Mesenchymal stem cell (in vitro differentiated cells and primary cell): ENCODE measurements at regions not wholly inside any gene's neighbourhood (a gene's known extent, or its start where the extent isn't known, plus 50 kb on each side); places are given as distances from the start of the nearest gene placed in this dataset.
A peak's percentile ranks its signal among the peaks of the same experiment; 100 is the strongest.

Experiments
- DNase-seq: peaks from one replicate; pipeline ENCODE4 v3.0.0-alpha.2; 2013
- H2AFZ ChIP-seq: one replicate; pipeline ENCODE4 v1.6.1; 2013; ENCODE audit warnings: low read depth, mild to moderate bottlenecking, control low read depth, inconsistent platforms, low read length, moderate library complexity
- H2AK5ac ChIP-seq: 2 replicates; pipeline ENCODE4 v1.6.1; 2013; ENCODE audit warnings: low read length, moderate library complexity, mild to moderate bottlenecking, inconsistent platforms; ENCODE audit not compliant: severe bottlenecking
- H2BK120ac ChIP-seq: one replicate; pipeline ENCODE4 v1.6.1; 2013; ENCODE audit warnings: low read depth, mild to moderate bottlenecking, inconsistent platforms, low read length, moderate library complexity
- H2BK12ac ChIP-seq, 2 experiments: one replicate each; pipeline ENCODE4 v1.6.1; 2013; ENCODE audit warnings: inconsistent platforms in 2 of 2, low read length in 2 of 2, mild to moderate bottlenecking in 2 of 2, moderate library complexity in 2 of 2, control low read depth in 1 of 2
- H2BK15ac ChIP-seq: one replicate; pipeline ENCODE4 v1.6.1; 2013; ENCODE audit warnings: mild to moderate bottlenecking, low read depth, inconsistent platforms; ENCODE audit not compliant: poor library complexity, severe bottlenecking
- H2BK5ac ChIP-seq: 2 replicates; pipeline ENCODE4 v1.6.1; 2013; ENCODE audit warnings: low read depth, mild to moderate bottlenecking, low read length, control low read depth, inconsistent platforms; ENCODE audit not compliant: poor library complexity, severe bottlenecking
- H3K14ac ChIP-seq, 2 experiments: one replicate each; pipeline ENCODE4 v1.6.1; 2013; ENCODE audit warnings: inconsistent platforms in 2 of 2, low read length in 2 of 2, control low read depth in 1 of 2, mild to moderate bottlenecking in 1 of 2, moderate library complexity in 1 of 2
- H3K18ac ChIP-seq, 2 experiments: one replicate each; pipeline ENCODE4 v1.6.1; 2013; ENCODE audit warnings: inconsistent platforms in 2 of 2, low read length in 2 of 2, control low read depth in 1 of 2, low read depth in 1 of 2, mild to moderate bottlenecking in 1 of 2
- H3K23ac ChIP-seq, 2 experiments: one replicate each; pipeline ENCODE4 v1.6.1; 2013; ENCODE audit warnings: inconsistent platforms in 2 of 2, low read length in 2 of 2, mild to moderate bottlenecking in 2 of 2, moderate library complexity in 2 of 2, control low read depth in 1 of 2
- H3K27ac ChIP-seq: 2 replicates; pipeline ENCODE4 v1.5.1; 2013; ENCODE audit warnings: mild to moderate bottlenecking, moderate library complexity, low read length, control low read depth, inconsistent platforms; ENCODE audit not compliant: poor library complexity, severe bottlenecking
- H3K27me3 ChIP-seq, 2 experiments: 2 replicates each; pipeline versions ENCODE4 v1.6.1 to v1.7.0; 2013; ENCODE audit warnings: low read length in 2 of 2, mild to moderate bottlenecking in 2 of 2, moderate library complexity in 2 of 2, control low read depth in 1 of 2, inconsistent platforms in 1 of 2; ENCODE audit not compliant: control insufficient read depth in 1 of 2, insufficient read depth in 1 of 2
- H3K36me3 ChIP-seq, 2 experiments: 2 replicates each; pipeline versions ENCODE4 v1.6.1 to v1.7.0; 2013; ENCODE audit warnings: low read length in 2 of 2, control low read depth in 1 of 2, inconsistent platforms in 1 of 2, low read depth in 1 of 2, mild to moderate bottlenecking in 1 of 2; ENCODE audit not compliant: insufficient read depth in 2 of 2, control insufficient read depth in 1 of 2
- H3K4ac ChIP-seq, 2 experiments: one replicate each; pipeline ENCODE4 v1.6.1; 2013; ENCODE audit warnings: inconsistent platforms in 2 of 2, low read length in 2 of 2, mild to moderate bottlenecking in 2 of 2, moderate library complexity in 2 of 2, control low read depth in 1 of 2, low read depth in 1 of 2
- H3K4me1 ChIP-seq: 2 replicates; pipeline ENCODE4 v1.6.1; 2013; ENCODE audit warnings: low read depth, low read length, control low read depth; ENCODE audit not compliant: control insufficient read depth, insufficient read depth
- H3K4me2 ChIP-seq: 2 replicates; pipeline ENCODE4 v1.6.1; 2013; ENCODE audit warnings: low read length, mild to moderate bottlenecking, inconsistent platforms; ENCODE audit not compliant: poor library complexity, severe bottlenecking
- H3K4me3 ChIP-seq, 2 experiments: 2 replicates each; pipeline versions ENCODE4 v1.5.1 to v1.7.0; 2013; ENCODE audit warnings: low read length in 2 of 2, mild to moderate bottlenecking in 2 of 2, control low read depth in 1 of 2, low read depth in 1 of 2; ENCODE audit not compliant: insufficient read depth in 1 of 2
- H3K79me1 ChIP-seq: replicated peaks from 2 replicates; pipeline ENCODE4 v1.6.1; 2013; ENCODE audit warnings: mild to moderate bottlenecking, control low read depth, low read length, inconsistent platforms; ENCODE audit not compliant: poor library complexity, severe bottlenecking
- H3K9ac ChIP-seq: 2 replicates; pipeline ENCODE4 v1.7.0; 2013; ENCODE audit warnings: mild to moderate bottlenecking, low read length, moderate library complexity
- H3K9me3 ChIP-seq: 2 replicates; pipeline ENCODE4 v1.7.0; 2013; ENCODE audit warnings: mild to moderate bottlenecking, low read length; ENCODE audit not compliant: control insufficient read depth
- H4K8ac ChIP-seq: one replicate; pipeline ENCODE4 v1.6.1; 2013; ENCODE audit warnings: inconsistent platforms, mild to moderate bottlenecking, low read length, moderate library complexity
- H4K91ac ChIP-seq: one replicate; pipeline ENCODE4 v1.6.1; 2013; ENCODE audit warnings: mild to moderate bottlenecking, low read length, inconsistent platforms
- WGBS: methylation state at CpG from one replicate; pipeline ENCODE4 v1.1.7; 2013; ENCODE audit warnings: mixed read lengths; 5-methylcytosine and 5-hydroxymethylcytosine counted together

DNA sequence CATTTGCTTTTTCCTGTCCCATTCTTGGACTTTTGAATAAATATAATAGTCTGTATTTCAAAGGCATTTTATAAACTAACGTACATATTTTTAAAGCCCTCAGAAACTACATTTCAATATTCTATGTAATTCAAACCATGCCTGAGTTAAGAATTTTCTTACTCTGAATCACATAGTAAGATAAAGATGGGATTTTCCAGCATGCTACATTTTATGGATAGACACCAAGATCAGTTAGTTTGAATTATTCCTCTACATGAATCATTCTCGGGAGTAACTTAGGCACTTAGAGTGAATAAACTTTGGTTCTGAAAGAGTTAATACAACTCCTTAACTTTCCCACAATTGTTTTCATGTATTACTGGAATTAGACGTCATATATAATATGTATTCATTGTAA is 713.3 kb upstream of the CBLB start:
- Histone ChIP-seq H4K91ac (no peak overlapping the region), H3K27ac (no peak overlapping the region), H2BK15ac (no peak overlapping the region), H2BK12ac (no peak overlapping the region), H2AFZ (no peak overlapping the region), H3K36me3 (no peaks in the 10 kb centered on the region), H2BK5ac (no peak overlapping the region), H3K27me3 (no peaks in the 10 kb centered on the region), H3K79me1 (no peaks in the 10 kb centered on the region), H3K4me3 (no peak overlapping the region), H3K9me3 (no peaks in the 10 kb centered on the region), H2BK120ac (no peak overlapping the region), H4K8ac (no peak overlapping the region), H3K18ac (no peak overlapping the region), H3K4me1 (peaks cover 2% of the 10 kb centered on the region), H3K14ac (no peak overlapping the region), H3K23ac (no peak overlapping the region), H2AK5ac (no peak overlapping the region), H3K9ac (no peak overlapping the region), H3K4ac (no peak overlapping the region), H3K4me2 (no peak overlapping the region)
- WGBS = no CpG with 5 or more reads among the region's 3 CpGs
- DNase-seq = no peak

DNA sequence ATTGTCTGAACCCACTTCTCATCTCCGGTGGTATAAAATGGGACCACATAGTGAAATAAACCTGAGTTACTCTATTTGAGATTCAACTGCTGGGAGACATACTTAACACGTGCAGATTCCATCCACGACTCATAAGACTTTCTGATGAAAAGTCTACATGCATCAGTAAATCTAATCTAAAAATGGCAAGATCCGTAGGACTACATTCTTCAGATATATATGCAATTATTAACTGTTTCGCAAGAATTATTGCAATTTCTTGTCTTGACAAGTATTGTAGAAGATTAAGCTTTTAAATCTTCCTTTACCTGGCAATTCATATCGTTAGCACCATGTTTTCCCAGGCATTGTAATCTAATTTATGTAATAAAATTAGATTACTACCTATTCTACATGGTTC is 718.7 kb upstream of the CBLB start:
- Histone ChIP-seq H3K27ac (no peak overlapping the region), H3K4me2 (no peak overlapping the region), H2AFZ (no peak overlapping the region), H3K36me3 (no peaks in the 10 kb centered on the region), H3K4me1 (no peaks in the 10 kb centered on the region), H2BK5ac (no peak overlapping the region), H2BK120ac (no peak overlapping the region), H3K27me3 (no peaks in the 10 kb centered on the region), H3K79me1 (no peaks in the 10 kb centered on the region), H3K18ac (no peak overlapping the region), H3K4ac (no peak overlapping the region), H2AK5ac (no peak overlapping the region), H3K4me3 (no peak overlapping the region), H4K8ac (no peak overlapping the region), H4K91ac (no peak overlapping the region), H3K9me3 (no peaks in the 10 kb centered on the region), H2BK12ac (no peak overlapping the region), H3K9ac (no peak overlapping the region), H3K23ac (no peak overlapping the region), H2BK15ac (no peak overlapping the region), H3K14ac (no peak overlapping the region)
- WGBS = 93% methylated on average over 3 of the region's 6 CpGs
- DNase-seq = no peak

DNA sequence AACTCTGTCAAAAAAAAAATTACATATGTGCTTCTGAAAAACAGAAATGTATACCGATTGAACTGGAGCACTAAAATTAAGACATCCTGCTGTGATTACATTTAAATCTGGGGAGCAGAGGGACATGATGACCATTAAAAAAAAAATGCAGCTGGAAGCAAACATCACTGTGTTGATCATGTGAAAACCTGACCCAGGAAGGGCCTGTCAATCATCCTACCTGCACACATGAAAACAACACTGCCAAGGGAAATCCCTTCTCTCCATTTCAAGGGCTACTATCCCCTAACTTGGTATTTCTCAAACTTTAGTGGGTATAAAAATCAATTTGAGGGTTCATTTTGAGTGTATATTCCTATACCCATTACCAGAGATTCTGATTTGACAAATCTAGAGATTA is 719.9 kb upstream of the CBLB start:
- 100% methylated on average over 1 of the region's 1 CpG for WGBS
- no peak overlapping the region for H3K9ac ChIP-seq

DNA sequence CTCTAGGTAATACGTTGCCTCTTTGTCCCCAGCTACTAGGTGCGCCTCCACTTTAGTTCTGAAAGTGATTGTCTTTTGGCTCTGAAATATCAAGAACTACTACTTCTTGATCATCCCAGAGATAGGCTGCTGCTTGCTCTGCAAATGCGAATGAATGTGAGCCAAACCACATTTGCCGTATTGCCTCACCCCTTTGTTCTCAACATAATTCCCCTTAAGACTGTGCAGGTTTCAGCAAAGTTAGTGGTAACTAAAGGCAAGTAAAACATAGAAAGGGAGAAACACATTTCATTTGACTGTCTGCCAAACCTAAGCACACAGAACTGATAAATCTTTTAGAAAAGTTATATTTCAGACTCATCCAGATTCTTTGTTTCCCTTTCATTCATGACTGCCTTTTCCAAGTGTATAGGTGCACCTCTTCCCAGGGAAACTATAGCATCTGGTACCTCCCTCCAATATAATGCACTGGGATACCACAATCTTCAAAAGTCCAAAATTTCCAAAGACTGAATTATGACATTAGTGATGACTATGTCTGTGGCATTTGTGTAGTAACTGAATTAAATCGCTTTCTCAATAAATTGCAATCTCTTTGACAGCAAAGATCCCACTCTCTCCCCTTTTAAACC is 720.6 kb upstream of the CBLB start:
- H2BK15ac ChIP-seq = no peak overlapping the region
- H3K9ac ChIP-seq = peak overlapping the region; percentile 29
- H3K27me3 ChIP-seq = no peaks in the 10 kb centered on the region
- H2BK12ac ChIP-seq = no peak overlapping the region
- peak overlapping the region in 1 of 2 experiments; percentile 6 for H3K4me3 ChIP-seq
- no peak overlapping the region for H2AK5ac ChIP-seq
- no peak overlapping the region for H2BK120ac ChIP-seq
- H3K79me1 ChIP-seq = no peaks in the 10 kb centered on the region
- H3K9me3 ChIP-seq = no peaks in the 10 kb centered on the region
- H3K27ac ChIP-seq = no peak overlapping the region
- WGBS = 92% methylated on average over 4 of the region's 5 CpGs
- H3K4ac ChIP-seq = no peak overlapping the region
- H2AFZ ChIP-seq = no peak overlapping the region
- no peaks in the 10 kb centered on the region for H3K36me3 ChIP-seq
- H3K4me1 ChIP-seq = no peaks in the 10 kb centered on the region
- H4K91ac ChIP-seq = no peak overlapping the region
- no peak for DNase-seq
- no peak overlapping the region for H3K14ac ChIP-seq
- no peak overlapping the region for H3K23ac ChIP-seq
- no peak overlapping the region for H3K4me2 ChIP-seq
- no peak overlapping the region for H3K18ac ChIP-seq
- H4K8ac ChIP-seq = no peak overlapping the region
- H2BK5ac ChIP-seq = no peak overlapping the region

More for the DNA sequence above, 719.9 kb upstream of the CBLB start:
- H3K14ac ChIP-seq = no peak overlapping the region
- no peak overlapping the region for H3K18ac ChIP-seq
- H2BK15ac ChIP-seq = no peak overlapping the region
- no peak overlapping the region for H2BK12ac ChIP-seq
- no peaks in the 10 kb centered on the region for H3K79me1 ChIP-seq
- no peaks in the 10 kb centered on the region for H3K36me3 ChIP-seq
- no peak overlapping the region for H3K4me2 ChIP-seq
- no peak overlapping the region for H4K8ac ChIP-seq
- H3K27ac ChIP-seq = no peak overlapping the region
- H4K91ac ChIP-seq = no peak overlapping the region
- H3K4me1 ChIP-seq = no peaks in the 10 kb centered on the region
- H3K27me3 ChIP-seq = no peaks in the 10 kb centered on the region
- DNase-seq = no peak
- H3K9me3 ChIP-seq = no peaks in the 10 kb centered on the region
- no peak overlapping the region for H2AFZ ChIP-seq
- H2BK5ac ChIP-seq = no peak overlapping the region
- no peak overlapping the region for H2BK120ac ChIP-seq
- H3K4me3 ChIP-seq = no peak overlapping the region
- H3K4ac ChIP-seq = no peak overlapping the region
- no peak overlapping the region for H3K23ac ChIP-seq
- no peak overlapping the region for H2AK5ac ChIP-seq
